SU-DHL-6 (cell line): ENCODE measurements at regions not wholly inside any gene's neighbourhood (a gene's known extent, or its start where the extent isn't known, plus 50 kb on each side); places are given as distances from the start of the nearest gene placed in this dataset.

Experiments used
- CTCF ChIP-seq: fragments of 200-600 bp; sonication (generic); IDR thresholded peaks from one replicate; pipeline ENCODE4 v1.5.1; 2017; ENCODE audit warnings: antibody characterized with exemption, mild to moderate bottlenecking, low read length, moderate library complexity; ENCODE audit not compliant: insufficient read depth, poor library complexity, severe bottlenecking
- EZH2phosphoT487 ChIP-seq: fragments of 200-600 bp; sonication (generic), shearing (Covaris generic); conservative IDR thresholded peaks from 2 replicates; pipeline ENCODE4 v1.6.1; 2018; ENCODE audit warnings: mild to moderate bottlenecking, antibody characterized with exemption, low read length, moderate library complexity, mixed read lengths

DNA sequence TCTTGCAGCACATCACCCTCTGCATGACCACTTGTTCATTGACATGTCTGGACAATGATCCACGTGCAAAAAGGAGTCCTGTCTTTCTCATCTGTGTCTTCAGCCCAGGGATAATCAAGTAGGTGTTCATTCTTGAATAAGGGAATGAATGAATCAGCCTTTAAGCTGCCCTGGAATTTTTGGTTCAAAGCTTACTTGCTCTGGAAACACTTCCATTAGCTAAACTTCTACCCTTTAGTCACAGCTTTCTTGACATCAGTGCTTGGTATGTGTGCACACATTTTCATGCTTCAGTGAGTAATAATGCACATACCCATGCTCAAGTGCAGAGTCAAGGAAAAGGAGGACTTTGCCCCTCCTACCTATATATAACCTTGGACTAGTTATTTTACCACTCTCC is 103.0 kb upstream of the CDH13 start:
- no peak for TF ChIP-seq CTCF
- TF ChIP-seq EZH2phosphoT487: no peak
